GM12891 (cell line): ENCODE measurements at regions not wholly inside any gene's neighbourhood (a gene's known extent, or its start where the extent isn't known, plus 50 kb on each side); places are given as distances from the start of the nearest gene placed in this dataset.

Source experiments
- PAX5 ChIP-seq: IDR thresholded peaks from 2 replicates; pipeline ENCODE4 v1.6.1; 2011; ENCODE audit warnings: low read length, moderate library complexity, mild to moderate bottlenecking; ENCODE audit not compliant: insufficient read depth, severe bottlenecking
- POLR2A ChIP-seq: IDR thresholded peaks from 2 replicates; pipeline ENCODE4 v1.6.1; 2011; ENCODE audit warnings: low read depth, low read length, control low read depth
- POLR2AphosphoS5 ChIP-seq: IDR thresholded peaks from 2 replicates; pipeline ENCODE4 v1.6.1; 2011; ENCODE audit warnings: low read depth, low read length, control low read depth
- SPI1 ChIP-seq: IDR thresholded peaks from 2 replicates; pipeline ENCODE4 v1.6.1; 2011; ENCODE audit warnings: low read depth, low read length, control low read depth
- TAF1 ChIP-seq: IDR thresholded peaks from 2 replicates; pipeline ENCODE4 v1.6.1; 2011; ENCODE audit warnings: low read depth, low read length, control low read depth

- TF ChIP-seq POLR2A (no peak), SPI1 (no peak), POLR2AphosphoS5 (no peak), TAF1 (no peak), PAX5 (no peak)
Observed at GRCh38 chr12:107857191-107857590, 82.7 kb downstream of the ASCL4 start.
